Smooth muscle cell (in vitro differentiated cells): ENCODE measurements at regions not wholly inside any gene's neighbourhood (a gene's known extent, or its start where the extent isn't known, plus 50 kb on each side); places are given as distances from the start of the nearest gene placed in this dataset.

Experiments
- DNase-seq: peaks from one replicate; lab custom pipeline; 2025; ENCODE audit not compliant: unreplicated experiment; lab: John Stamatoyannopoulos, UW
- H2AFZ ChIP-seq: fragments of 200-600 bp; sonication (generic); 2 replicates; pipeline ENCODE4 v1.6.0; 2016; ENCODE audit warnings: antibody characterized with exemption, low read depth, mild to moderate bottlenecking
- H3F3A ChIP-seq: fragments of 200-600 bp; sonication (generic); 2 replicates; pipeline ENCODE4 v1.6.0; 2017; ENCODE audit warnings: antibody characterized with exemption, low read depth
- H3K27ac ChIP-seq: fragments of 200-600 bp; sonication (generic); 2 replicates; pipeline ENCODE4 v1.5.1; 2016; ENCODE audit warnings: low read depth, mild to moderate bottlenecking
- H3K27me3 ChIP-seq: fragments of 200-600 bp; sonication (generic); 2 replicates; pipeline ENCODE4 v1.6.1; 2016; ENCODE audit warnings: low read depth, mild to moderate bottlenecking
- H3K36me3 ChIP-seq: fragments of 200-600 bp; sonication (generic); 2 replicates; pipeline ENCODE4 v1.5.1; 2016; ENCODE audit warnings: low read depth
- H3K4me1 ChIP-seq: fragments of 200-600 bp; sonication (generic); 2 replicates; pipeline ENCODE4 v1.5.1; 2016; ENCODE audit warnings: low read depth
- H3K4me2 ChIP-seq: fragments of 200-600 bp; sonication (generic); 2 replicates; pipeline ENCODE4 v1.6.0; 2016; ENCODE audit warnings: mild to moderate bottlenecking
- H3K4me3 ChIP-seq: fragments of 200-600 bp; sonication (generic); 2 replicates; pipeline ENCODE4 v1.5.1; 2016; ENCODE audit warnings: mild to moderate bottlenecking
- H3K79me2 ChIP-seq: fragments of 200-600 bp; sonication (generic); 2 replicates; pipeline ENCODE4 v1.6.0; 2016; ENCODE audit warnings: low read depth, mild to moderate bottlenecking
- H3K9ac ChIP-seq: fragments of 200-600 bp; sonication (generic); 2 replicates; pipeline ENCODE4 v1.6.0; 2016; ENCODE audit warnings: low read depth
- H3K9me3 ChIP-seq: fragments of 200-600 bp; sonication (generic); replicated peaks from 2 replicates; pipeline ENCODE4 v1.5.1; 2016; ENCODE audit warnings: low read depth
- H4K20me1 ChIP-seq: fragments of 200-600 bp; sonication (generic); 2 replicates; pipeline ENCODE4 v1.6.0; 2016; ENCODE audit warnings: low read depth
- WGBS: methylation state at CpG from one replicate; pipeline ENCODE4 v1.1.7; 2016; ENCODE audit warnings: low lambda C conversion rate; 5-methylcytosine and 5-hydroxymethylcytosine counted together
- TF ChIP-seq, protein P1 (sequence below): fragments of 200-600 bp; sonication (generic); IDR thresholded peaks from 2 replicates; pipeline ENCODE4 v1.5.1; 2017; ENCODE audit warnings: borderline replicate concordance, mild to moderate bottlenecking, antibody characterized with exemption; ENCODE audit not compliant: insufficient read depth, poor library complexity, severe bottlenecking

DNA sequence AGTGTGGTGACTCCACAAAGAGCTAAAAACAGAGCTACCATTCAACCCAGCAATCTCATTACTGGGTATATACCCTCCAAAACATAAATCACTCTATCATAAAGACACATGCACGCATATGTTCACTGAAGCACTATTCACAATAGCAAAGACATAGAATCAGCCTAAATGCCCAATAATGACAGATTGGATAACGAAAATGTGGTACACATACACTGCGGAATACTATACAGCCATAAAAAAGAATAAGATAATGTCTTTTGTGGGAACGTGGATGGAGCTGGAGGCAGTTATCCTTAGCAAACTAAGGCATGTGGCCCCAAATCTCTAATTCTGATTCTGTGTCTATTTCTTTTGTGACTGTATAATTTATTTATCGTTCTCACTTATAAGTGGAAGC, 89.0 kb upstream of the PRNP start:
- Histone ChIP-seq H3K4me2 (no peak overlapping the region), H3K4me3 (no peak overlapping the region), H3K79me2 (no peaks in the 10 kb centered on the region), H3K4me1 (no peaks in the 10 kb centered on the region), H3K9ac (no peak overlapping the region), H2AFZ (no peak overlapping the region), H3K36me3 (no peaks in the 10 kb centered on the region), H3K27ac (no peak overlapping the region), H3K9me3 (no peaks in the 10 kb centered on the region), H4K20me1 (no peaks in the 10 kb centered on the region), H3K27me3 (peaks cover 38% of the 10 kb centered on the region), H3F3A (no peaks in the 10 kb centered on the region)
- 78% methylated on average over 5 of the region's 5 CpGs for WGBS
- no peak for DNase-seq
- TF ChIP-seq, protein P1, sequence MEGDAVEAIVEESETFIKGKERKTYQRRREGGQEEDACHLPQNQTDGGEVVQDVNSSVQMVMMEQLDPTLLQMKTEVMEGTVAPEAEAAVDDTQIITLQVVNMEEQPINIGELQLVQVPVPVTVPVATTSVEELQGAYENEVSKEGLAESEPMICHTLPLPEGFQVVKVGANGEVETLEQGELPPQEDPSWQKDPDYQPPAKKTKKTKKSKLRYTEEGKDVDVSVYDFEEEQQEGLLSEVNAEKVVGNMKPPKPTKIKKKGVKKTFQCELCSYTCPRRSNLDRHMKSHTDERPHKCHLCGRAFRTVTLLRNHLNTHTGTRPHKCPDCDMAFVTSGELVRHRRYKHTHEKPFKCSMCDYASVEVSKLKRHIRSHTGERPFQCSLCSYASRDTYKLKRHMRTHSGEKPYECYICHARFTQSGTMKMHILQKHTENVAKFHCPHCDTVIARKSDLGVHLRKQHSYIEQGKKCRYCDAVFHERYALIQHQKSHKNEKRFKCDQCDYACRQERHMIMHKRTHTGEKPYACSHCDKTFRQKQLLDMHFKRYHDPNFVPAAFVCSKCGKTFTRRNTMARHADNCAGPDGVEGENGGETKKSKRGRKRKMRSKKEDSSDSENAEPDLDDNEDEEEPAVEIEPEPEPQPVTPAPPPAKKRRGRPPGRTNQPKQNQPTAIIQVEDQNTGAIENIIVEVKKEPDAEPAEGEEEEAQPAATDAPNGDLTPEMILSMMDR, result no peak

DNA sequence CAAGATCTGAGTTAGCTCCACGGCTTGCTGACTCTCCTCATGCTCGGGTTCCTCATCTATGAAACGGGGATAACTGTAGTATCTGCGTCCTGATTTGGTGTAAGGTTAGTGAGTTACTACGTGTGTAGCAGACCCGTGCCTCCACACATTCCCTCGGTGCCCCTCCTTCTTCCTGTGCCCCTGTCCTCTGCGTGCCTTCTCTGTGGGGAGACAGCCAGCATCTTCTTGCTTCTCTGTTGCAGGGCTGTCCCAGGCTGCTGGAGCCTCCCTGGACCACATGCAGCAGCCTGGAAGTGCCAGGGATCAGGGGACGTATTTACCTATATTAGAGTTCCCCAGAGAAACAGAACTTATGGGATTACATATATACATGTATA, 93.1 kb upstream of the PRNP start:
- H3K36me3 ChIP-seq, result no peaks in the 10 kb centered on the region
- no peak overlapping the region for H3K27ac ChIP-seq
- no peak overlapping the region for H2AFZ ChIP-seq
- no peaks in the 10 kb centered on the region for H3K4me1 ChIP-seq
- no peak for DNase-seq
- H3K4me2 ChIP-seq, result no peak overlapping the region
- WGBS, result 59% methylated on average over 9 of the region's 9 CpGs
- peaks cover 42% of the 10 kb centered on the region for H3K27me3 ChIP-seq
- H3K4me3 ChIP-seq, result no peak overlapping the region
- H3K9ac ChIP-seq, result no peak overlapping the region
- no peaks in the 10 kb centered on the region for H4K20me1 ChIP-seq
- no peaks in the 10 kb centered on the region for H3K79me2 ChIP-seq
- no peaks in the 10 kb centered on the region for H3K9me3 ChIP-seq
- TF ChIP-seq, protein P1, result no peak
- H3F3A ChIP-seq, result no peaks in the 10 kb centered on the region

DNA sequence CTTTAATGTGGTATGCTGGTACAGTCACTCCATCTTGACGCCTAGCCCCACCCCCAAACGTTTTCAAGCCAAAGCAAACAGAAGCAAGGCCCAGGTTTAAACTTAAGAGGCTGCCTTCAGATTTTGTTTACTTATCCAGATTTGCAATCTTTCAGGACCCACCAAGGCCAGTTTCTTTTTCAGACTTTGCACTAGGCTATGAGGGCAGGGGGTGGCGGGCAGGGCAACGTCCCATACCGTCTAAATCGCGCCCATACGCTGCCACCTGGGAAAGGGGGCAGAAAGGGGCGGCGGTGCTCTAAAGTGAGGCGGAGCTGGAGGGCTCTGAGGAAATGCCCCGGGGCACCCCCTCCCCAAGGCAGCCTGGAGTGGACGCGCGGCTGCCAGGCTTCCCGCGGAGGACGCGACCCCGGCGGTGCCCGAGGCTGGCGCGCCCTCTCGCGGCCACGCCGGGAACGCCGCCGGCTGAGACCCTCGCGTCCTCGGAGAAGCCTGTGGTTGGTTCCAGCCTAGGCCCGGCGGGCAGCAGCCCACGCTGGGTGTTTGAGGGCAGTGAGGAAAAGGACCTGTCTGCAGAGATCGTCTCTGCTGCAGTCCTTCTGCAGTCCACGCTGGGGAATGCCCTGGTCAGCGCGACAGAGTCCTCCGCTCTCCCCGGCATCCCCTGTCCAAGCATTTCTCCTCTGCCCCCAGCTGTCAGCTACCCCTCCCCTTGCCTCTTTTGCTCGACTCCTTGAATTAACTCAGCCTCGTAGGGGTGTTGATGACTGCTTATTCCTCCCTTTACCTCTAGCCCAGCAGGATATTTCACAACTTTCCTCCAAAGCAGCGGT, 93.7 kb upstream of the PRNP start:
- Histone ChIP-seq H4K20me1 (no peaks in the 10 kb centered on the region), H3K27ac (no peak overlapping the region), H3K36me3 (no peaks in the 10 kb centered on the region), H3K79me2 (no peaks in the 10 kb centered on the region), H3K4me1 (no peaks in the 10 kb centered on the region), H3K9me3 (no peaks in the 10 kb centered on the region), H3K27me3 (peaks cover 41% of the 10 kb centered on the region), H3K4me3 (peak overlapping the region; percentile 43), H3K4me2 (peak overlapping the region; percentile 81), H2AFZ (peak overlapping the region; percentile 24), H3K9ac (no peak overlapping the region), H3F3A (no peaks in the 10 kb centered on the region)
- DNase-seq, result no peak
- WGBS, result 12% methylated on average over 45 of the region's 46 CpGs
- TF ChIP-seq, protein P1, result peak; percentile 96

DNA sequence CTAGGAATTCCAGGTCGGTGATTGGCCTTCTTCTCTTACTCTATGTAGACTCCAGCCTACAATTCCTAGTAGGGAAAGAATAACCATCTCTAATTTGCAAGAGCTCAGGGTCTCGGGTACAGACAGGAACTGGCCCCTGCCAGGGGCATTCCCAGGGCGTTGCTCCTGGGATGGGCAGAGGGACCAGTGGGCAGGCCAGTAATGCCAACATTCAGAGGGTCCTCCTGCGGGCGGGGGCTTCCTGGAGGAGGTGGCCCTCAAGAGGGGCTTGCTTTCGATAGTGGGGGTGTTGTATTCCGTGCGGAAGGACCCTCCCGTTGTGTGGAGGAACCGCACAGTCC, 94.3 kb upstream of the PRNP start:
- DNase-seq, result no peak
- Histone ChIP-seq H3K79me2 (no peaks in the 10 kb centered on the region), H2AFZ (peak overlapping the region; percentile 24), H3K27ac (no peak overlapping the region), H3K9ac (no peak overlapping the region), H3K36me3 (no peaks in the 10 kb centered on the region), H3K4me3 (peak overlapping the region; percentile 43), H3K9me3 (no peaks in the 10 kb centered on the region), H4K20me1 (no peaks in the 10 kb centered on the region), H3K4me1 (no peaks in the 10 kb centered on the region), H3K4me2 (peak overlapping the region; percentile 81), H3F3A (no peaks in the 10 kb centered on the region), H3K27me3 (peaks cover 36% of the 10 kb centered on the region)
- TF ChIP-seq, protein P1, result no peak
- WGBS, result 73% methylated on average over 10 of the region's 10 CpGs
